A673 (cell line): ENCODE measurements at regions not wholly inside any gene's neighbourhood (a gene's known extent, or its start where the extent isn't known, plus 50 kb on each side); places are given as distances from the start of the nearest gene placed in this dataset.

Experiments
- CTCF ChIP-seq: fragments of 300-800, 200-600 bp; sonication (generic); conservative IDR thresholded peaks from 2 replicates; pipeline ENCODE4 v1.5.1; 2017; ENCODE audit warnings: low read depth, mild to moderate bottlenecking, antibody characterized with exemption, low read length, moderate library complexity, mixed read lengths
- EZH2 ChIP-seq: fragments of 200-600 bp; sonication (generic); IDR thresholded peaks from 2 replicates; pipeline ENCODE4 v1.6.1; 2017; ENCODE audit warnings: borderline replicate concordance, low read depth, mild to moderate bottlenecking, mixed read lengths, antibody characterized with exemption, low read length; ENCODE audit not compliant: poor library complexity, severe bottlenecking

GRCh38 chr1:29832936-29833335, 596.6 kb downstream of the PTPRU start:
- TF ChIP-seq CTCF (no peak), EZH2 (no peak)
